HG03460 (cell line): ENCODE measurements at regions not wholly inside any gene's neighbourhood (a gene's known extent, or its start where the extent isn't known, plus 50 kb on each side); places are given as distances from the start of the nearest gene placed in this dataset.

ENCODE experiments used
- ATAC-seq: cut with Tn5 transposase; IDR thresholded peaks from one replicate; pipeline ENCODE4 v1.9.1; 2021; ENCODE audit not compliant: unreplicated experiment

GRCh38 chr14:87141801-87142200 lies 851.2 kb downstream of the GALC start:
- no peak for ATAC-seq

GRCh38 chr14:87139299-87139698 lies 853.7 kb downstream of the GALC start:
- ATAC-seq, result no peak

- no peak for ATAC-seq
These were observed 859.7 kb downstream of the GALC start for GRCh38 chr14:87133073-87133801.

GRCh38 chr14:87131879-87132278 lies 861.1 kb downstream of the GALC start:
- ATAC-seq, result no peak

GRCh38 chr14:87122166-87122565 lies 870.8 kb downstream of the GALC start:
- ATAC-seq, result no peak

GRCh38 chr14:87121716-87122115 lies 871.3 kb downstream of the GALC start:
- ATAC-seq, result no peak

- no peak for ATAC-seq
These were observed 877.7 kb downstream of the GALC start for GRCh38 chr14:87115234-87115633.

GRCh38 chr14:87113286-87113685 lies 879.7 kb downstream of the GALC start:
- ATAC-seq, result no peak

- ATAC-seq, result no peak
These were observed 881.2 kb downstream of the GALC start for GRCh38 chr14:87111741-87112140.

- ATAC-seq, result no peak
These were observed 881.9 kb downstream of the GALC start for GRCh38 chr14:87111126-87111525.

- ATAC-seq, result no peak
These were observed 883.7 kb downstream of the GALC start for GRCh38 chr14:87109271-87109670.

- no peak for ATAC-seq
These were observed 884.3 kb downstream of the GALC start for GRCh38 chr14:87108726-87109125.

- ATAC-seq, result no peak
These were observed 890.1 kb downstream of the GALC start for GRCh38 chr14:87102811-87103378.

GRCh38 chr14:87097015-87097414 lies 896.0 kb downstream of the GALC start:
- no peak for ATAC-seq

GRCh38 chr14:87094913-87095312 lies 898.1 kb downstream of the GALC start:
- ATAC-seq, result no peak

- no peak for ATAC-seq
These were observed 904.4 kb downstream of the GALC start for GRCh38 chr14:87088588-87088987.

GRCh38 chr14:87087881-87088280 lies 905.1 kb downstream of the GALC start:
- ATAC-seq, result no peak

- ATAC-seq, result no peak
These were observed 908.1 kb downstream of the GALC start for GRCh38 chr14:87084908-87085307.

- ATAC-seq, result no peak
These were observed 910.1 kb downstream of the GALC start for GRCh38 chr14:87082917-87083316.

GRCh38 chr14:87081004-87081403 lies 912.0 kb downstream of the GALC start:
- ATAC-seq, result no peak

- no peak for ATAC-seq
These were observed 912.8 kb downstream of the GALC start for GRCh38 chr14:87080146-87080545.

- ATAC-seq, result no peak
These were observed 913.6 kb downstream of the GALC start for GRCh38 chr14:87079416-87079815.

GRCh38 chr14:87076922-87077321 lies 916.1 kb downstream of the GALC start:
- ATAC-seq, result no peak
